HepG2 (cell line): ENCODE measurements at regions not wholly inside any gene's neighbourhood (a gene's known extent, or its start where the extent isn't known, plus 50 kb on each side); places are given as distances from the start of the nearest gene placed in this dataset.

Experiments used
- ATF7 ChIP-seq, 2 experiments: fragments of 450-650 bp in 1 of 2; sonication (generic) in 1 of 2; formaldehyde crosslinking in 1 of 2; IDR thresholded peaks; 2 replicates each; pipeline versions ENCODE4 v1.4.0 to v1.6.1; 2016 to 2020; ENCODE audit warnings: antibody characterized with exemption in 1 of 2, mild to moderate bottlenecking in 1 of 2, missing genetic modification reagents in 1 of 2
- CEBPG ChIP-seq: IDR thresholded peaks from 2 replicates; pipeline ENCODE4 v1.6.1; 2016
- HNRNPH1 ChIP-seq: fragments of 200-400 bp; formaldehyde crosslinking; optimal IDR thresholded peaks from 2 replicates; pipeline ENCODE3; 2017; ENCODE audit warnings: mild to moderate bottlenecking, low read depth, low read length
- KDM6A ChIP-seq: IDR thresholded peaks from 2 replicates; pipeline ENCODE4 v1.6.1; 2016; ENCODE audit warnings: low read depth
- KLF16 ChIP-seq, 2 experiments: sonication (generic) in 1 of 2; formaldehyde crosslinking in 1 of 2; IDR thresholded peaks; 2 replicates each; pipeline versions ENCODE4 v1.6.1 to v1.8.0; 2016 to 2023; ENCODE audit warnings: missing genetic modification reagents in 2 of 2, missing compliant biosample characterization in 1 of 2
- MAFG ChIP-seq: sonication (generic); formaldehyde crosslinking; IDR thresholded peaks from 2 replicates; pipeline ENCODE4 v1.5.1; 2020; ENCODE audit warnings: mild to moderate bottlenecking, missing genetic modification reagents
- PPARG ChIP-seq: conservative IDR thresholded peaks from 2 replicates; pipeline ENCODE4 v1.6.1; 2016; ENCODE audit warnings: missing biosample characterization, missing genetic modification reagents
- SP5 ChIP-seq: IDR thresholded peaks from 2 replicates; pipeline ENCODE4 v1.6.1; 2016; ENCODE audit warnings: low read depth, borderline replicate concordance
- SYNCRIP ChIP-seq: fragments of 200-400 bp; formaldehyde crosslinking; IDR thresholded peaks from 2 replicates; pipeline ENCODE4 v1.6.1; 2018; ENCODE audit warnings: mild to moderate bottlenecking, low read depth, low read length; ENCODE audit not compliant: insufficient read depth
- TCF7 ChIP-seq: sonication (generic); IDR thresholded peaks from 2 replicates; pipeline ENCODE4 v1.6.1; 2016; ENCODE audit warnings: antibody characterized with exemption, low read depth
- ZFAT ChIP-seq: sonication (generic); formaldehyde crosslinking; conservative IDR thresholded peaks from 2 replicates; pipeline ENCODE4 v1.8.1; 2023; ENCODE audit warnings: missing genetic modification reagents, inconsistent platforms
- ZNF17 ChIP-seq: sonication (generic); formaldehyde crosslinking; IDR thresholded peaks from 2 replicates; pipeline ENCODE4 v1.5.0; 2020; ENCODE audit warnings: mild to moderate bottlenecking, missing genetic modification reagents
- ZNF30 ChIP-seq: sonication (generic); formaldehyde crosslinking; IDR thresholded peaks from 2 replicates; pipeline ENCODE4 v1.5.0; 2020; ENCODE audit warnings: mild to moderate bottlenecking, missing genetic modification reagents
- ZNF331 ChIP-seq: sonication (generic); formaldehyde crosslinking; IDR thresholded peaks from 2 replicates; pipeline ENCODE4 v1.4.0; 2020; ENCODE audit warnings: missing genetic modification reagents
- ZNF484 ChIP-seq: sonication (generic); formaldehyde crosslinking; IDR thresholded peaks from 2 replicates; pipeline ENCODE4 v1.5.1; 2020; ENCODE audit warnings: mild to moderate bottlenecking, low read depth, missing genetic modification reagents, borderline replicate concordance
- ZNF572 ChIP-seq: sonication (generic); formaldehyde crosslinking; IDR thresholded peaks from 2 replicates; pipeline ENCODE4 v1.5.1; 2020; ENCODE audit warnings: mild to moderate bottlenecking, missing genetic modification reagents
- ZNF720 ChIP-seq: sonication (generic); formaldehyde crosslinking; IDR thresholded peaks from 2 replicates; pipeline ENCODE4 v1.4.0; 2020; ENCODE audit warnings: missing genetic modification reagents
- ZNF839 ChIP-seq: sonication (generic); formaldehyde crosslinking; IDR thresholded peaks from 2 replicates; pipeline ENCODE4 v1.4.0; 2020; ENCODE audit warnings: missing genetic modification reagents, mild to moderate bottlenecking, borderline replicate concordance
- ZNF841 ChIP-seq: sonication (generic); formaldehyde crosslinking; IDR thresholded peaks from 2 replicates; pipeline ENCODE4 v1.8.1; 2023; ENCODE audit warnings: missing genetic modification reagents, borderline replicate concordance
- TF ChIP-seq, protein P1 (sequence below): sonication (generic); formaldehyde crosslinking; IDR thresholded peaks from 2 replicates; pipeline ENCODE4 v1.5.1; 2020; ENCODE audit warnings: mild to moderate bottlenecking, missing genetic modification reagents, moderate library complexity
- TF ChIP-seq, protein P2 (sequence below): sonication (generic); formaldehyde crosslinking; IDR thresholded peaks from 2 replicates; pipeline ENCODE4 v1.4.0; 2020; ENCODE audit warnings: mild to moderate bottlenecking, missing genetic modification reagents
- TF ChIP-seq, protein P3 (sequence below): sonication (generic); formaldehyde crosslinking; IDR thresholded peaks from 2 replicates; pipeline ENCODE4 v1.5.0; 2020; ENCODE audit warnings: missing genetic modification reagents
- TF ChIP-seq, protein P4 (sequence below): sonication (generic); formaldehyde crosslinking; IDR thresholded peaks from 2 replicates; pipeline ENCODE4 v1.8.0; 2022; ENCODE audit warnings: mild to moderate bottlenecking, missing genetic modification reagents, moderate library complexity
- TF ChIP-seq, protein P5 (sequence below): sonication (generic); formaldehyde crosslinking; IDR thresholded peaks from 2 replicates; pipeline ENCODE4 v1.5.1; 2020; ENCODE audit warnings: mild to moderate bottlenecking, missing genetic modification reagents, borderline replicate concordance

DNA sequence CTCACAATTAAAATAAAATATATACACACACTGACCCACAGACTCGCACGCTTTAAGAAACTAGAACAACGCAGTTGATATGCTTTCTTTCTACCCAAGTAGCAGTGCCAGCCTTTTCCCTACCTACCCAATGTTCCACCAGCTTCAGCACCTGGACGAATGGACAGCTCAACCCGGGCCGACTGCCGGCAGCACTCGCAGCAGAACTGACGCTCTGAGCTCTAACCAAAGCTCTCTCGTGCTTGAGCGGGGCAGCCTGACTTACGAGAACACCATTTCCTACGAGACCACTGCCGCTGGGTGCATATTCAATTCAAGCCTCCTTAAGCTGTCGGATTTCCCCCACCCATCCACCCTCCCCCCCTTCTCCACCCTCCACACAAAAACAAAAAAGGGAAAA is 127.4 kb upstream of the DPYD start (continued):
- TF ChIP-seq ZNF484 (CRISPR knock-in tag): no peak
- TF ChIP-seq PPARG (CRISPR knock-in tag): no peak
- no peak for TF ChIP-seq ZNF572
- TF ChIP-seq SYNCRIP: no peak
- no peak for TF ChIP-seq SP5
- TF ChIP-seq, protein P1, sequence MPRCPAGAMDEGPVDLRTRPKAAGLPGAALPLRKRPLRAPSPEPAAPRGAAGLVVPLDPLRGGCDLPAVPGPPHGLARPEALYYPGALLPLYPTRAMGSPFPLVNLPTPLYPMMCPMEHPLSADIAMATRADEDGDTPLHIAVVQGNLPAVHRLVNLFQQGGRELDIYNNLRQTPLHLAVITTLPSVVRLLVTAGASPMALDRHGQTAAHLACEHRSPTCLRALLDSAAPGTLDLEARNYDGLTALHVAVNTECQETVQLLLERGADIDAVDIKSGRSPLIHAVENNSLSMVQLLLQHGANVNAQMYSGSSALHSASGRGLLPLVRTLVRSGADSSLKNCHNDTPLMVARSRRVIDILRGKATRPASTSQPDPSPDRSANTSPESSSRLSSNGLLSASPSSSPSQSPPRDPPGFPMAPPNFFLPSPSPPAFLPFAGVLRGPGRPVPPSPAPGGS (CRISPR knock-in tag): no peak
- TF ChIP-seq ZNF720 (CRISPR knock-in tag): no peak
- TF ChIP-seq ZNF30 (CRISPR knock-in tag): no peak
- no peak for TF ChIP-seq ZNF841 (CRISPR knock-in tag)
- TF ChIP-seq ATF7 (IDR thresholded peaks at IDR 0.05): no peak
- no peak for TF ChIP-seq ATF7 (CRISPR knock-in tag; IDR thresholded peaks at IDR 0.05)
- TF ChIP-seq, protein P2, sequence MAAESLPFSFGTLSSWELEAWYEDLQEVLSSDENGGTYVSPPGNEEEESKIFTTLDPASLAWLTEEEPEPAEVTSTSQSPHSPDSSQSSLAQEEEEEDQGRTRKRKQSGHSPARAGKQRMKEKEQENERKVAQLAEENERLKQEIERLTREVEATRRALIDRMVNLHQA (CRISPR knock-in tag): no peak
- no peak for TF ChIP-seq ZNF17 (CRISPR knock-in tag)
- no peak for TF ChIP-seq HNRNPH1
- TF ChIP-seq, protein P3, sequence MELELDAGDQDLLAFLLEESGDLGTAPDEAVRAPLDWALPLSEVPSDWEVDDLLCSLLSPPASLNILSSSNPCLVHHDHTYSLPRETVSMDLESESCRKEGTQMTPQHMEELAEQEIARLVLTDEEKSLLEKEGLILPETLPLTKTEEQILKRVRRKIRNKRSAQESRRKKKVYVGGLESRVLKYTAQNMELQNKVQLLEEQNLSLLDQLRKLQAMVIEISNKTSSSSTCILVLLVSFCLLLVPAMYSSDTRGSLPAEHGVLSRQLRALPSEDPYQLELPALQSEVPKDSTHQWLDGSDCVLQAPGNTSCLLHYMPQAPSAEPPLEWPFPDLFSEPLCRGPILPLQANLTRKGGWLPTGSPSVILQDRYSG (CRISPR knock-in tag): peak; percentile 82; the same call in 1 of the 2 replicates
- TF ChIP-seq ZNF331 (CRISPR knock-in tag): no peak
- TF ChIP-seq ZNF839: no peak
- TF ChIP-seq TCF7: no peak
- TF ChIP-seq KDM6A (CRISPR knock-in tag): no peak
- TF ChIP-seq, protein P4, sequence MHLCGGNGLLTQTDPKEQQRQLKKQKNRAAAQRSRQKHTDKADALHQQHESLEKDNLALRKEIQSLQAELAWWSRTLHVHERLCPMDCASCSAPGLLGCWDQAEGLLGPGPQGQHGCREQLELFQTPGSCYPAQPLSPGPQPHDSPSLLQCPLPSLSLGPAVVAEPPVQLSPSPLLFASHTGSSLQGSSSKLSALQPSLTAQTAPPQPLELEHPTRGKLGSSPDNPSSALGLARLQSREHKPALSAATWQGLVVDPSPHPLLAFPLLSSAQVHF (CRISPR knock-in tag): no peak
- TF ChIP-seq MAFG: no peak
- peak in 1 of 2 experiments; percentile 81; a peak in 2 of 4 replicates for TF ChIP-seq KLF16 (CRISPR knock-in tag; IDR thresholded peaks at IDR 0.05)
- TF ChIP-seq, protein P5, sequence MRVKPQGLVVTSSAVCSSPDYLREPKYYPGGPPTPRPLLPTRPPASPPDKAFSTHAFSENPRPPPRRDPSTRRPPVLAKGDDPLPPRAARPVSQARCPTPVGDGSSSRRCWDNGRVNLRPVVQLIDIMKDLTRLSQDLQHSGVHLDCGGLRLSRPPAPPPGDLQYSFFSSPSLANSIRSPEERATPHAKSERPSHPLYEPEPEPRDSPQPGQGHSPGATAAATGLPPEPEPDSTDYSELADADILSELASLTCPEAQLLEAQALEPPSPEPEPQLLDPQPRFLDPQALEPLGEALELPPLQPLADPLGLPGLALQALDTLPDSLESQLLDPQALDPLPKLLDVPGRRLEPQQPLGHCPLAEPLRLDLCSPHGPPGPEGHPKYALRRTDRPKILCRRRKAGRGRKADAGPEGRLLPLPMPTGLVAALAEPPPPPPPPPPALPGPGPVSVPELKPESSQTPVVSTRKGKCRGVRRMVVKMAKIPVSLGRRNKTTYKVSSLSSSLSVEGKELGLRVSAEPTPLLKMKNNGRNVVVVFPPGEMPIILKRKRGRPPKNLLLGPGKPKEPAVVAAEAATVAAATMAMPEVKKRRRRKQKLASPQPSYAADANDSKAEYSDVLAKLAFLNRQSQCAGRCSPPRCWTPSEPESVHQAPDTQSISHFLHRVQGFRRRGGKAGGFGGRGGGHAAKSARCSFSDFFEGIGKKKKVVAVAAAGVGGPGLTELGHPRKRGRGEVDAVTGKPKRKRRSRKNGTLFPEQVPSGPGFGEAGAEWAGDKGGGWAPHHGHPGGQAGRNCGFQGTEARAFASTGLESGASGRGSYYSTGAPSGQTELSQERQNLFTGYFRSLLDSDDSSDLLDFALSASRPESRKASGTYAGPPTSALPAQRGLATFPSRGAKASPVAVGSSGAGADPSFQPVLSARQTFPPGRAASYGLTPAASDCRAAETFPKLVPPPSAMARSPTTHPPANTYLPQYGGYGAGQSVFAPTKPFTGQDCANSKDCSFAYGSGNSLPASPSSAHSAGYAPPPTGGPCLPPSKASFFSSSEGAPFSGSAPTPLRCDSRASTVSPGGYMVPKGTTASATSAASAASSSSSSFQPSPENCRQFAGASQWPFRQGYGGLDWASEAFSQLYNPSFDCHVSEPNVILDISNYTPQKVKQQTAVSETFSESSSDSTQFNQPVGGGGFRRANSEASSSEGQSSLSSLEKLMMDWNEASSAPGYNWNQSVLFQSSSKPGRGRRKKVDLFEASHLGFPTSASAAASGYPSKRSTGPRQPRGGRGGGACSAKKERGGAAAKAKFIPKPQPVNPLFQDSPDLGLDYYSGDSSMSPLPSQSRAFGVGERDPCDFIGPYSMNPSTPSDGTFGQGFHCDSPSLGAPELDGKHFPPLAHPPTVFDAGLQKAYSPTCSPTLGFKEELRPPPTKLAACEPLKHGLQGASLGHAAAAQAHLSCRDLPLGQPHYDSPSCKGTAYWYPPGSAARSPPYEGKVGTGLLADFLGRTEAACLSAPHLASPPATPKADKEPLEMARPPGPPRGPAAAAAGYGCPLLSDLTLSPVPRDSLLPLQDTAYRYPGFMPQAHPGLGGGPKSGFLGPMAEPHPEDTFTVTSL (CRISPR knock-in tag): no peak
- TF ChIP-seq ZFAT: no peak
- TF ChIP-seq CEBPG: no peak
